ENCODE measurements at regions not wholly inside any gene's neighbourhood (a gene's known extent, or its start where the extent isn't known, plus 50 kb on each side); places are given as distances from the start of the nearest gene placed in this dataset.
"Not testable (repeated sequence)": the region's sequence is repeated elsewhere in the genome, so short reads cannot be mapped to it uniquely, and the experiment has no call there.

DNA sequence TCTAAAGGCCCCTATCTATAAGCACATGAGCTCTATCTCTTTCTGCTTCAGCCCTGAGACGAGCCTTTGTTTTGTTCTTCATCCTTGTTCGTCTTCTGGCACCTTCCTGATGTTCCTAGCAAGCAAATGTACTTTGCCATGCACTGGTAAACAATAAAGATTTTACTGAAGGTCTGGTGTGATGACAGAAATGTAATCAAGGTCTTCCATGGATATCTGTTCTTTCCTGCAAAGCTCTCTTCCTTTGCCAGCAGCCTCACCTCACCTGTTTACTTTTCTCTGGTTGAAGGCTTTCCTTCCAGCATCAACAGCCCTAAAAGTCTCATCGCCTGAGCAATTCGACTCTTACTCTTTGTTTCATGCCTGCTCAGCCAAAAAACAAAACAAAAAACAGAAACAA, 330.3 kb downstream of the PCNX1 start:
- DNase-seq (ENCODE audit: extremely low read depth in 1 of 2, low read depth in 1 of 2), result no peak

DNA sequence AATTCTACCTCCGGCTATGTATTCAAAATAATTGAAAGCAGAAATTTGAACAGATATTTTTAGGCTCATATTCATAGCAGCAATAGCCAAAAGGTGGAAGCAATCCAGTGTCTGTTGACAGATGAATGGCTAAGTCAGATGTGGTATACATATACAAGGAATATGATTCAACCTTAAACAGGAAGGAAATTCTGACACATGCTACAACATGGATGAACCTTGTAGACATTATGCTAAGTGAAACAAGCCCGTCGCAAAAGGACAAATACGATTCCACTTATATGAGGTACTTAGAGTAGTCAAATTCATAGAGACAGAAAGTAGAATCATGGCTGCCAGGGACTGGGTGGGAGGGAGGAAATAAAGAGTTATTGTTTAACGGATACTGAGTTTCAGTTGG, 331.6 kb downstream of the PCNX1 start:
- DNase-seq (ENCODE audit: extremely low read depth in 1 of 2, low read depth in 1 of 2), result no peak

DNA sequence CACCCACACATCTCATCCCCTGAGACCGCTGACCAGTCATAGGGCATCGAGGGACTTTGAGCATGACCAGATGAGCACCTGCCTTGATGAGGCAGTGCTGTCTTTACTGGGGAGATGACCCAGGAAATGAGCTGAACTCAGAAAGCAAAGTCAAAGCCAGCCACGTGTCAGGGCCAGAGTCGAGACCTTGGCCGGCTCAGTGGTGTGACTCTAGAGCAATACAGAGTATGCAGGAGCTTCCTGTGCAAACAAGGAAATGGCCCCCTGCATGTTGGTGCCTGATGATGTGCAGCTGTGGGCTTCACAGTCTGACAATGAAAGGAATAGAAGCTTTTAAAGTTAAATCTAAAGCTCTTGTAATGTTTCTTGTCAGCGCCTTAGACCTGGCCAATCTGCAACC, 332.9 kb downstream of the PCNX1 start:
- no peak for DNase-seq (ENCODE audit: extremely low read depth in 1 of 2, low read depth in 1 of 2)

DNA sequence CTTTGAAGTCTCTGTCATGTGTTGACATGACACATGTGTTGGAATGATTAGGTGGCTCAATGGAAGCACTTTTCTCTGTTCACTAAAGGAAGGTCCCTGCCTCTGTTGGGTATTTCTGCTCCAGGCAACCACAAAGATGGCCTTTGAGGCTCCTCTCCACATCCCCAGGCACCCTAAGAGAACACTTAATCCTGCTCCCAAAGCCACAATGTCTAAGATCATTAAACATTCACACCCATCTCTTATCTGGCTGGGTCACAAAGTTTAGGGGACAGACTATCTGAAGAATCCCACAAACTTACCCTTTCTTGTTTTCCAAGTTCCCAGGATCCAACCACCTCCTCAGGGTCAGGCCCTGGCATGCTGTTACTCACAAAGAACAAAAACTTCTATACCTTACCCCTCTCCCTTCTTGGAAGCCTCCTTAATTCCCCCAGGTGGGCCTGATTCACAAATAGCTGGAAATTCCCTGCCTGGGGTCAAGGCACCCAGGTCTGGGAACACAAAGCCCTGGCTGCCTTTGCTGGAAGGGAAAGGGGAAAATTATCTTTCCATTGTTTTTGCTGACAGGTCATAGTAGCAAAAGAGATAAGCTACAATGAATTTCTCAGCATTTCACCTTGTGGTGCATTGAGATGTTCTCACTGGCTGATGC, 333.7 kb downstream of the PCNX1 start:
- no peak for DNase-seq (ENCODE audit: extremely low read depth in 1 of 2, low read depth in 1 of 2)

DNA sequence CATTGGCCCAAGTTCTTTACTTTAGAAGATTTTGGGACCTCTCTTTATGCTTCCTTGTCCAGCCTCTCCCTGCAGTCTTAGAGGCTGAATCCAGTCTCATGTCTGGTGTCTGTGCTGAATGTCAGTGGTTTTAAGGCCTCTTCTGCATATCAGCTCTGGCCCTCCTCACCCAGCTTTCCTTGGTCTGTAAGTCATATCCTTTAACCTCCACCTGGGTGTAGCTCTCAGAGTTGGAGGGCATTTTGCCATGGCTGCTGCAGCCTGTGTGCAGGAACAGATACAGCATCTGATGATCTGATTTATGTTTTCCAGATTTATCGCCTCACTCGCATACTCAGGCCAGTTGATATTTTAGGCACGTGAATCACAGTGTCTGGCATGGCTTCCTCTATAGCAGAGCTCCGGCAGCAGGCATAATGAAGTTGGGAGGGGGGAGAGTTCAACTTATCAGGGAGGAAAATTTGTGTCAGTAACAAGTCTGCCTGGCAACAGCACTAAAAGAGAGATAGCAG, 335.0 kb downstream of the PCNX1 start:
- no peak for DNase-seq (ENCODE audit: extremely low read depth in 1 of 2, low read depth in 1 of 2)

DNA sequence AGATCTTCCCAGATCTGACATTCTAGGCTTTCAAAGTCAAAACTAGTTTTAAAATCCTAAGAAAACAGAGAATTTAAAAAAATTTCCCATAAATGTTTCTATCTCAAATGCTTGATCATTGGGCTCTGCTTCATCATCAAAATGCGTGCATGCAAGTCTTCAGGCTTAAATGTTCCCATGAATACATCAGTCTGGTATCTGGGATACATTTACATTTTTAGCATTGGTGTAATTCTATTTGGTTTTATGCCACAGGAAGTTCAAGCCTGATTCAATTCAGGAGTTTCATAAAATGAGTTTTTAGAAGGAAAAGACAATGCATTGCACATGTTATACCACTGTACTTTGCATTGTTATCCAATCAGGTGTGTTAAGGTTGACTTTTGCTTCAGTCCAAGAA, 336.4 kb downstream of the PCNX1 start:
- DNase-seq (ENCODE audit: extremely low read depth in 1 of 2, low read depth in 1 of 2), result no peak

DNA sequence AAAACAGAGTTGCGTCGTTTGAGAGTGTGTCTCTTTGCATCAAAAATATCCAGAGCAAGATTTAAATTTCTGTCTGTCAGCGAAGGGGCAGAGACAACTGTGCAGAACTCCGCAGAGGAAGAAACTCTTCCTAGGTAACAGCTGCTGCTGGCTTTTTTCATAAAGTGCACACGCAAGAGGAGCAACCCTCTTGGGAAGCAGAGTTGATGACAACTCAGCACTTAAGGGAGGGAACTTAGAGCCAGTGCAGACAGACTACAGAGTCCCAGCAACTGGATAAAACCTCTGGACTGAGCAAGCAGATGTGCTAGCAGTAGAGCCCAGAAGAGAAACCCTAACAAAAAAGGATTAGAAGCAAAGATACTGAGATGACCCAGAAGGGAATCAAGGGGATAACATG, 337.1 kb downstream of the PCNX1 start:
- no peak for DNase-seq (ENCODE audit: extremely low read depth in 1 of 2, low read depth in 1 of 2)

DNA sequence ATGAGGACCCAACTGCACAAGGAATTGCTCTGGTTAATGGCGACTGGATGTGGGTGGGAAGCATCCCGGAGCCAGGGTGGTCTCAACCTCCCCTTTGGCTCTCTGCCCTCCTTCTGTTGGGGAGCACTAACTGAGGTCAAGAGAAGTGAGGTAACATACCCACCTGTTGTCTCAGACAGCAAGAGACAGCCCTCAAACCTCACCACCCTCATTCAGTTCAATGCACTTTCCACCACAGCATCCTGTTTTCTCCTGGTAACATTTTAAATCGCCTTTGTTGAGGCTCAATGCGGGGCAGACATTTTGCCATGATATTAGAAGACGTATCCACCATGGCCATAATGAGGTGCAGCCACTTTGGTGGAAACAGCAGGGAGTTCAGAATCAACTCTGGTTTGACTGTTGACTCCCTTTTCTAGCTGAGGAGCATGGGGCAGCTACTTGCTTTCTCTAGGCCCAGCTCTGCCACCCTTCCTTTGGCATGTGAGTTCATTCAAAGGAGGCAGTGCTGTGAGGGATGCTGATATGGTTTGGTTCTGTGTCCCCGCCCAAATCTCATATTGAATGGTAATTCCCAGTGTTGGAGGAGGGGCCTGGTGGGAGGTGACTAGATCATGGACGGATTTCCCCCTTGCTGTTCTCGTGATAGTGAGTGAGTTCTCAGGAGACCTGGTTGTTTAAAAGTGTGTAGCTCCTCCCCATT, 338.6 kb downstream of the PCNX1 start:
- DNase-seq (ENCODE audit: extremely low read depth in 1 of 2, low read depth in 1 of 2), result no peak

DNA sequence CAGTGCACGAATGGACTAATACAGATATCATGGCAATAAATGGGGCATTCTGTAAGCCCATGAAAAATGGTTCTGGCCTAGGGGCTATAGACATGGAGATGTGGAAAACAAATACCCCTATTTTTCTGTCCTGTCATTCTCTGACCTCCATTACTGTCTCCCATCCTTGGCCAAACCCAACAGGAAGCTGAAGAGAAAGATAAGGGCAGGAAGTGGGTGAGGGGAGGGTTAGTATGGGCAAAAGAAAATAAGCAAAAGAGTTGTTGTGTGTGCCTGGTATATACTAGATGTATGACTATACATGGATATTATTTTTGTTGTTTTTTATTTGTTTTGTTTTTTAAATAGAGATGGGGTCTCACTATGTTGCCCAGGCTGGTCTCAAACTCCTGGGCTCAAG, 339.3 kb downstream of the PCNX1 start:
- DNase-seq (ENCODE audit: extremely low read depth in 1 of 2, low read depth in 1 of 2), result no peak

DNA sequence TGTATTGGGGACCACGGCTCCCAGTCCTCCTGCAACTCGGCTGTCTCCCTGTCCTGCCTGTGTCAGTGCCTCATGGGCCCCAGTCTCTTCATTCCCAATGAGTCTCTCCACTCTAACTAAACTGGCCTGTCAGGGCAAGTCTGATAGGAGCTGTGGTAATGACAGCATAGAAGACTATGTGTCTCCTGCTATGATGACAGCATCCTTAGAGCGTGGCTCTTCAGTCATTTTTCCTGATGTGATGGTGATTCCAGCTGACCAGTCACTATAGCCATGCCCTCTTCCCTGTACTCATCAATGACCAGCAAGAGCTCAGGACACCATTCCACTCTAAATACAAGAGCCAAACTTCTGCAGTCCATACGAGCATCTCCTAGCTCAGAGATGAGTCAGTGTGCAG, 339.8 kb downstream of the PCNX1 start:
- no peak for DNase-seq (ENCODE audit: extremely low read depth in 1 of 2, low read depth in 1 of 2)

DNA sequence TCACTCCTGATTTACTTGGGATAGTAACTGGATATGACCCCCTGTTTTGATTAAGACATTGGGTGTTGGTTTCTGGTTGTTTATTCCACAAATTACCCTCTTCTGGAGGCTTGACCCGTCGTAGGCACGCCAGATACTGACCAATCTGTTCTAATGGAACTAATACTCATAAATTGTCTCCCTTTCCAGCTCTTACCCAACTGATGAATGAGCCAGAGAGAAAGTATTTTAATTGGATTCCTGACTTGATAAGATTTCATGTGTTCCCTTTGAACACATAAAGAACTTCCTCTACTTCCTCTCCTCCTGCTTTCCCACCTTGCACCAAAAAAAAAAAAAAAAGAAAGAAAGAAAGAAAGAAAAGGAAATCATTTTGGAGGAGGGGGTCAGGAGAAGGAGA, 340.9 kb downstream of the PCNX1 start:
- DNase-seq (ENCODE audit: extremely low read depth in 1 of 2, low read depth in 1 of 2), result no peak

DNA sequence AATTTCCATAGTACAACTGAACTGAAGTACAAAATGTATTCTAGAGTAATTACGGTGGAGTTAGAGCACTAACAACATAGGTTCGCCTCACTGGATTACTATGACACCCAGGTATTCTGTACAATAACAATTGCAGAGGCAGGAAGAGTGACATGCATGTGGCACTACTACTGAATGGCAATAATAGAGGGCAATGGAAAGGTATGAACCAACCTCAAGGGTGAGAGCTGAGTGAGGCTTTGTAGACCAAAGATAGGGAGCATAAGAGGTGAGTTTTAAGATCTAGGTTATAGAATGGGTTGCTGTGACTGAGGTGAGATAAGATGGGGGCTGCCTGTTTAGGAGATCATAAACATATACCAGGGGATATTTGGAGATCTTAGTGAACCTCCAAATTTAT, 343.1 kb downstream of the PCNX1 start:
- no peak for DNase-seq (ENCODE audit: extremely low read depth in 1 of 2, low read depth in 1 of 2)

DNA sequence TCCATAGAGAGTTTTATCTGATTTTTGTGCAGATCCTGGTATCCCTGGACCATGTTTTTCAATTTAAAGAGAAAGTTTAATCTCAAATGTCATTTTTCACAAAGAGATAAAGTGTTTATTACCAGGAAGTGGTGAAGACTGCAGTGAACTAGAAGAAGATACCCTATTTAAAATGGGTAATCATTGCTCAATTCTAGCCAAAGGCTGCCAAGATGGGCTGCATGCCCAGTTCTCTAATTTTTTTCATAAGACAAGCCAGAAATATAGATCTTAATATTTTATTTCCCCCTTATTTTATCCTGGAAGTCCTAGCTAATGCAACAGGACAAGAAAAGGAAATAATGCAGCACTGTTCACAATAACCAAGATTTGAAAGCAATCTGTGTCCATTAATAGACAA, 343.5 kb downstream of the PCNX1 start:
- DNase-seq (ENCODE audit: extremely low read depth in 1 of 2, low read depth in 1 of 2), result no peak

DNA sequence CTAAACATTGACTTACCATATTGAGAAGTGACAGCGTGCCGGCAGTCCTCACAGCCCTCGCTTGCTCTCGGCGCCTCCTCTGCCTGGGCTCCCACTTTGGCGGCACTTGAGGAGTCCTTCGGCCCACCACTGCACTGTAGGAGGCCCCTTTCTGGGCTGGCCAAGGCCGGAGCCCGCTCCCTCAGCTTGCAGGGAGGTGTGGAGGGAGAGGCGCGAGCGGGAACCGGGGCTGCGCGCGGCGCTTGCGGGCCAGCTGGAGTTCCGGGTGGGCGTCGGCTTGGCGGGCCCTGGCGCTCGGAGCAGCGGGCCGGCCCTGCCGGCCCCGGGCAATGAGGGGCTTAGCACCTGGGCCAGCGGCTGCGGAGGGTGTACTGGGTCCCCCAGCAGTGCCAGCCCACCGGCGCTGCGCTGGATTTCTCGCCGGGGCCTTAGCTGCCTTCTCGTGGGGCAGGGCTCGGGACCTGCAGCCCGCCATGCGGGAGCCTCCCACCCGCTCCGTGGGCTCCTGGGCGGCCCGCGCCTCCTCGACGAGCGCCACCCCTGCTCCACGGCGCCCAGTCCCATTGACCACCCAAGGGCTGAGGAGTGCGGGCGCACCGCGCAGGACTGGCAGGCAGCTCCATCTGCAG, 346.9 kb downstream of the PCNX1 start:
- DNase-seq (ENCODE audit: extremely low read depth in 1 of 2, low read depth in 1 of 2), result not testable (repeated sequence)

DNA sequence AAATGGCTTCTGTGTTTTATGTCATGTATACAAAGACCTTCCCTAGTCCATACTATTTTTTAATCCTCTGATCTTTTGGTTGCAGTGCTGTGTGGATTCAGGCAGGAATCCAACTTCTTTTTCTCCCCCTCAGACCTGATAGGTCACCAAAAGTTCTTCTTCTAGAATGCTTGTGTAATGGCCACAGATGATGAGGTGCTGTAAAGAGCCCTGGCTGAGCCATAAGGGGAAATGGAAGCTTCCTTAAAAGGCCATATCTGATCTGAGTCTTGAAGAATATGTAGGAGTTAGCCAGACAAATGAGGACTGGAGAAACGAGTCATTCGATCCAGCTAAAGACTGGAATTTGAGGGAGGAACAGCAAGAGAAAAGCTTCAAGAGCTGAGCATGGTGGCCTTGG, 353.9 kb downstream of the PCNX1 start:
- DNase-seq (ENCODE audit: extremely low read depth in 1 of 2, low read depth in 1 of 2), result no peak

DNA sequence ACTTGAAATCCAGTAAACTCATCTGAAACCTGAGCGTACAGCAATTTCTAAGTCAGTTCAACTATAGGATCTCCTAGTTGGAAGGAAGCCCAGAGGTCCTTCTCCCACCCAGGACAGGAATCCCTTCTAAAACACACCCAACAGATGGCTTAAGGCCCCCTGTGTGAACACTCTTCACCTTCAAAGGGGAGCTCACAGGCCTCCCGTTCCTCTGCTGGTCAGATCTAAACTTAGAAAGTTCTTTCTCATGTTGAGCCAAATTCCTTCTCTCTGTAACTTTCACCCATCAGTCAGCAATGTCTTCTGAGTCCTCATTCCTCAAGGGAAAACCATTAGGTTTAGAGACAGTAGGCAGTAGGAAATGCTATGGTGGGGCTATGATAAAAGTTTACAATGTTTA, 355.2 kb downstream of the PCNX1 start:
- DNase-seq (ENCODE audit: extremely low read depth in 1 of 2, low read depth in 1 of 2), result no peak

DNA sequence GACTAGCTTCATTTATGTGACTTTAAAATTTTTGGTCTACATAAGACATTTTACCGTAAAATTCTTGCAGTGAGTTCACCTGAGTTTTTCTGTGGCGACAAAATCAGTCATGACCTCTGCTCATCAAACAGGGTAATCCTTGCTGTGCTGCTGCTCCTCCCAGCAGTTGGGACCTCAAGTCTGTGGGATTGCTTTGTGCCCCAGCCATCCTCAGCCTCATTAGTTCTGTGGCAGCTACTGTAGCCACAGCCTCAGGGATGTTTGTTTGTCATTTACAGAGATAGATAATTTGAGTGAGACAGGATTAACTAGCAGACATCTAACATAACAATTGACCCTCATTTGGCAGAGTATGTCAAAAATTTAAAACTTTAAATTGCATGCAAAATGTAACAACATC, 357.0 kb downstream of the PCNX1 start:
- no peak for DNase-seq (ENCODE audit: extremely low read depth in 1 of 2, low read depth in 1 of 2)

DNA sequence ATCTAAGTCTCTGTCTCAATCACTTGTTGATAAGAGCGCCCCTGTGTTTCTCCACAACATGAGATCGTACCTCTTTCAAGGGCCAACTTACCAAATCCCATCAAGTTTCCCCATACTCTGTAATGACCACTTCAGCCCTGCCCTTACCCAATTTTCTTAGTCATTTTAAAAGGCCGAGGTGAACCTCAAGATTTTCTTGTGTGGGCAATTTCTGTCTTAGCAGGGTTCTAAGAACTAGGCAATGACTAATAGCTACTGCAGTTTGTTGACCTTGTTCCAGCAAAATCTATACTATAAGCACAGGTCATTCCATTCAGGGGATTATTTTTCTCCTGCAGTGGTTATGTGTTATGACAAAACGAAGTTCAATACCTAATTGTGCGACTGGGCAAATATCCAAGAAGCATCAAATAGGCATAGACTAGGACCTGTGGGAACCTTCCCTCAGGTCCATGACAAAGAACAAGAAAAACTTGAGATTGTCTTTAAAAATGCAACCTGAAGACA, 359.8 kb downstream of the PCNX1 start:
- no peak for DNase-seq (ENCODE audit: extremely low read depth in 1 of 2, low read depth in 1 of 2)

DNA sequence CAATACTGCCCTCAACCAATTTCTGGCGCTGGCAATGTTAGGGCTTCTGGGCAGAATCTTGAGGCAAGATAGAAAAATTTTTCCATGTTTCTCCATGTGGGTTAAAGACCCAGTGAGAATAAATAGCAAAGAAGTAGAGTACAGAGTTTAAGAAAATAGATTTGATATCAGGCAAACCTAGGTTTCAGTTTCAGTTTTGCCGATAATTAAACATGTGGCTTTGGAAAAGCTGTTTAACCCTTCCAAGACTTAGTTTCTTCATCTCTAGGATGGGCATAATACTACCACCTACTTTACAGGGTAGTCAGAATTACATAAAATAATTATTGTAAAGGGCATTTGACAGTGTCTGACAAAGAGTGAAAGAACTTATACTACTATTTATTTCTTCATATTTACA, 360.4 kb downstream of the PCNX1 start:
- DNase-seq (ENCODE audit: extremely low read depth in 1 of 2, low read depth in 1 of 2), result no peak

DNA sequence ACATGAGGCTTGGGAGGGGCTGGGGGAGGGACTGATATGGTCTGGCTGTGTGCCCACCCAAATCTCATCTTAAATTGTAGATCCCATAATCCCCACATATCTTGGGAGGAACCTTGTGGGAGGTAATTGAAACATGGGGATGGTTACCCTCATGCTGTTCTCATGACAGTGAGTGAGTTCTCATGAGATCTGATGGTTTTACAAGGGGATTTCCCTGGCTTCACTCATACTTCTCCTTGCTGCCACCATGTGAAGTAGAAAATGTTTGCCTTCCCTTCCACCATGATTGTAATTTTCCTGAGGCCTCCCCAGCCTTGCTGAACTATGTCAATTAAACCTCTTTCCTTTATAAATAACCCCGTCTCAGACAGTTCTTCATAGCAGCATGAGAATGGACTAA, 362.9 kb downstream of the PCNX1 start:
- no peak for DNase-seq (ENCODE audit: extremely low read depth in 1 of 2, low read depth in 1 of 2)

DNA sequence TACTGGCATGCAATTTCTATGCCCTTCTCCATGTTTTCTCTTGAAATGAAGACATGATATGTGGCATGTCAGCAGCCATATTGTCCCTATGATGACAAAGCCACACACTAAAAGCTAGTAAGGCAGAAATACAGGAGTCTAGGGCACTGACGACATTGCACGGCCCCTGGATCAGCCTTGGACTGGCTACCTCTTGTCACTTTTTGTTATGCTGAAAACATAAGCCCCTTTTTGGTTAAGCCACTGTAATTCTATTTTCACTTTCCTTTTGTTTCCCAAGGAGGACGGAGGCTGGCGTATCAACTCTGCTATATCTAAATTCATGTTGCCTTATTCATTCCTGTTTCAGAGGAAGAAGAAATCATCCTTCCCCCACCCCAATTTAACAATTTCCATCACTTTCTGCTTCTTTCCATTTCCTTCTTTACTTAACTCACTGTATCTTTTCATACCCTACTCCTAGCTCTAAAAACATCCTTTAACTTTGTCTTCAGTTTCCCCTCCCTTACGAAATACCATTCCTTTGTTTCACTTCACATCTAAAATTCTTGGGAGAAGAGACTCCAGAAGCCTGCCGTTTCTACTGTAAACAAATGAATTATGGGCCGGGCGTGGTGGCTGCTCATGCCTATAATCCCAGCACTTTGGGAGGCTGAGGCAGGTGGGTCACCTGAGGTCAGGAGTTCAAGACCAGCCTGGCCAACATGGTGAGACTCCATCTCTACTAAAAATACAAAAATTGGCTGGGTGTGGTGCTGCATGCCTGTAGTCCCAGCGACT, 364.1 kb downstream of the PCNX1 start:
- no peak for DNase-seq (ENCODE audit: extremely low read depth in 1 of 2, low read depth in 1 of 2)
